Suprapubic skin (tissue), 4 donors: ENCODE measurements at regions not wholly inside any gene's neighbourhood (a gene's known extent, or its start where the extent isn't known, plus 50 kb on each side); places are given as distances from the start of the nearest gene placed in this dataset.

Experiments
- DNase-seq, 2 donors: peaks; one replicate each; pipeline ENCODE4 v3.0.0-alpha.2; 2019; ENCODE audit warnings: low spot score in 2 of 2
- H3K27ac ChIP-seq: fragments of 200-600 bp; sonication (generic); one replicate; pipeline ENCODE4 v1.5.1; 2019
- H3K27me3 ChIP-seq: fragments of 200-600 bp; sonication (generic); one replicate; pipeline ENCODE4 v1.5.1; 2019
- H3K36me3 ChIP-seq: fragments of 200-600 bp; sonication (generic); one replicate; pipeline ENCODE4 v1.5.1; 2019
- H3K4me1 ChIP-seq: fragments of 200-600 bp; sonication (generic); one replicate; pipeline ENCODE4 v1.5.1; 2019
- H3K4me3 ChIP-seq: fragments of 200-600 bp; sonication (generic); one replicate; pipeline ENCODE4 v1.5.1; 2019; ENCODE audit warnings: mild to moderate bottlenecking
- H3K9me3 ChIP-seq: fragments of 200-600 bp; sonication (generic); one replicate; pipeline ENCODE4 v1.5.1; 2019
- CTCF ChIP-seq, 2 donors: fragments of 200-600 bp in 1 of 2; fragments of 450-650 bp in 1 of 2; sonication (generic) in 1 of 2; IDR thresholded peaks; one replicate each; pipeline ENCODE4 v1.5.1; 2016 to 2019; ENCODE audit warnings: antibody characterized with exemption in 2 of 2, mild to moderate bottlenecking in 1 of 2, moderate library complexity in 1 of 2
- EP300 ChIP-seq: sonication (generic); formaldehyde crosslinking; IDR thresholded peaks from one replicate; pipeline ENCODE4 v1.6.1; 2017; ENCODE audit warnings: antibody characterized with exemption
- POLR2A ChIP-seq, 2 donors: fragments of 450-650 bp; IDR thresholded peaks; one replicate each; pipeline ENCODE4 v1.6.1; 2017; ENCODE audit warnings: antibody characterized with exemption in 2 of 2, mild to moderate bottlenecking in 2 of 2, moderate library complexity in 2 of 2
- POLR2AphosphoS5 ChIP-seq, 3 donors: sonication (generic); formaldehyde crosslinking; IDR thresholded peaks; one replicate each; pipeline ENCODE4 v1.6.1; 2017; ENCODE audit warnings: antibody characterized with exemption in 3 of 3
- WGBS: methylation state at CpG from one replicate; pipeline ENCODE4 v1.1.5; 2018; 5-methylcytosine and 5-hydroxymethylcytosine counted together

- H3K27me3 ChIP-seq: no peaks in the 10 kb centered on the region
- H3K27ac ChIP-seq: no peak overlapping the region
- no peak for TF ChIP-seq POLR2AphosphoS5 (IDR thresholded peaks at IDR 0.05)
- TF ChIP-seq EP300: no peak
- TF ChIP-seq POLR2A (IDR thresholded peaks at IDR 0.05): no peak
- no peak for TF ChIP-seq CTCF (IDR thresholded peaks at IDR 0.05)
- H3K4me3 ChIP-seq: no peak overlapping the region
- WGBS: 83% methylated on average over 1 of the region's 1 CpG
- H3K36me3 ChIP-seq: no peaks in the 10 kb centered on the region
- no peaks in the 10 kb centered on the region for H3K9me3 ChIP-seq
- H3K4me1 ChIP-seq: no peaks in the 10 kb centered on the region
- DNase-seq: no peak
These were observed 305.9 kb upstream of the ANO3 start for GRCh38 chr11:26026078-26026477.

GRCh38 chr11:26027887-26028286 lies 304.0 kb upstream of the ANO3 start:
- TF ChIP-seq POLR2AphosphoS5 (IDR thresholded peaks at IDR 0.05) (no peak), CTCF (IDR thresholded peaks at IDR 0.05) (no peak), POLR2A (IDR thresholded peaks at IDR 0.05) (no peak)
- H3K27ac ChIP-seq: no peak overlapping the region
- no peaks in the 10 kb centered on the region for H3K36me3 ChIP-seq
- no peak overlapping the region for H3K4me3 ChIP-seq
- no peaks in the 10 kb centered on the region for H3K27me3 ChIP-seq
- no peak for DNase-seq
- no peaks in the 10 kb centered on the region for H3K4me1 ChIP-seq
- H3K9me3 ChIP-seq: no peaks in the 10 kb centered on the region

- no peak overlapping the region for H3K27ac ChIP-seq
- no peak overlapping the region for H3K4me3 ChIP-seq
- H3K27me3 ChIP-seq: no peaks in the 10 kb centered on the region
- no peak for TF ChIP-seq EP300
- no peak for TF ChIP-seq CTCF (IDR thresholded peaks at IDR 0.05)
- TF ChIP-seq POLR2A (IDR thresholded peaks at IDR 0.05): no peak
- no peak for TF ChIP-seq POLR2AphosphoS5 (IDR thresholded peaks at IDR 0.05)
- H3K4me1 ChIP-seq: no peaks in the 10 kb centered on the region
- DNase-seq: no peak
- no peaks in the 10 kb centered on the region for H3K36me3 ChIP-seq
- 53% methylated on average over 2 of the region's 2 CpGs for WGBS
- H3K9me3 ChIP-seq: no peaks in the 10 kb centered on the region
These were observed 303.5 kb upstream of the ANO3 start for GRCh38 chr11:26028393-26028911.

- Histone ChIP-seq H3K4me3 (no peak overlapping the region), H3K27me3 (no peaks in the 10 kb centered on the region), H3K27ac (no peak overlapping the region), H3K4me1 (no peaks in the 10 kb centered on the region), H3K36me3 (no peaks in the 10 kb centered on the region), H3K9me3 (no peaks in the 10 kb centered on the region)
- no peak for DNase-seq
- TF ChIP-seq CTCF (IDR thresholded peaks at IDR 0.05) (no peak), EP300 (no peak), POLR2A (IDR thresholded peaks at IDR 0.05) (no peak), POLR2AphosphoS5 (IDR thresholded peaks at IDR 0.05) (no peak)
- WGBS: 83% methylated on average over 3 of the region's 3 CpGs
These were observed 301.5 kb upstream of the ANO3 start for GRCh38 chr11:26030399-26030798.

GRCh38 chr11:26032241-26032640 lies 299.7 kb upstream of the ANO3 start:
- no peaks in the 10 kb centered on the region for H3K9me3 ChIP-seq
- H3K27me3 ChIP-seq: no peaks in the 10 kb centered on the region
- no peak for TF ChIP-seq EP300
- TF ChIP-seq POLR2A (IDR thresholded peaks at IDR 0.05): no peak
- no peak for TF ChIP-seq CTCF (IDR thresholded peaks at IDR 0.05)
- no peak for TF ChIP-seq POLR2AphosphoS5 (IDR thresholded peaks at IDR 0.05)
- WGBS: 40% methylated on average over 2 of the region's 2 CpGs
- H3K36me3 ChIP-seq: no peaks in the 10 kb centered on the region
- no peaks in the 10 kb centered on the region for H3K4me1 ChIP-seq
- no peak overlapping the region for H3K27ac ChIP-seq
- DNase-seq: no peak
- no peak overlapping the region for H3K4me3 ChIP-seq
